Loucy (cell line): ENCODE measurements at regions not wholly inside any gene's neighbourhood (a gene's known extent, or its start where the extent isn't known, plus 50 kb on each side); places are given as distances from the start of the nearest gene placed in this dataset.

ENCODE experiments used
- H2AFZ ChIP-seq: fragments of 200-600 bp; sonication (generic); 2 replicates; pipeline ENCODE4 v1.6.0; 2016; ENCODE audit warnings: antibody characterized with exemption, mild to moderate bottlenecking, low read length, moderate library complexity
- H3F3A ChIP-seq: fragments of 200-600 bp; 2 replicates; pipeline ENCODE4 v1.6.0; 2016; ENCODE audit warnings: antibody characterized with exemption, low read depth, mild to moderate bottlenecking
- H3K27me3 ChIP-seq: fragments of 200-600 bp; sonication (generic); 2 replicates; pipeline ENCODE4 v1.6.1; 2014; ENCODE audit warnings: low read length, mild to moderate bottlenecking; ENCODE audit not compliant: insufficient read depth, poor library complexity, severe bottlenecking
- H3K36me3 ChIP-seq: fragments of 200-600 bp; sonication (generic); 2 replicates; pipeline ENCODE4 v1.6.1; 2016; ENCODE audit warnings: low read length; ENCODE audit not compliant: insufficient read depth
- H3K4me1 ChIP-seq: fragments of 200-600 bp; sonication (generic); 2 replicates; pipeline ENCODE4 v1.5.1; 2014; ENCODE audit warnings: low read length, mild to moderate bottlenecking; ENCODE audit not compliant: insufficient read depth, poor library complexity, severe bottlenecking
- H3K4me2 ChIP-seq: fragments of 200-600 bp; sonication (generic); 2 replicates; pipeline ENCODE4 v1.6.0; 2014; ENCODE audit warnings: antibody characterized with exemption, low read length, low read depth, mild to moderate bottlenecking; ENCODE audit not compliant: poor library complexity, severe bottlenecking
- H3K4me3 ChIP-seq: fragments of 200-600 bp; sonication (generic); 2 replicates; pipeline ENCODE4 v1.5.1; 2014; ENCODE audit warnings: low read length, mild to moderate bottlenecking, mixed read lengths; ENCODE audit not compliant: poor library complexity, severe bottlenecking
- H3K79me2 ChIP-seq: fragments of 200-600 bp; sonication (generic); 2 replicates; pipeline ENCODE4 v1.6.1; 2014; ENCODE audit warnings: low read length; ENCODE audit not compliant: insufficient read depth
- H3K9ac ChIP-seq: fragments of 200-600 bp; sonication (generic); 2 replicates; pipeline ENCODE4 v1.6.0; 2014; ENCODE audit warnings: mild to moderate bottlenecking, low read depth, low read length, moderate library complexity; ENCODE audit not compliant: poor library complexity, severe bottlenecking
- H3K9me2 ChIP-seq: fragments of 200-600 bp; sonication (generic); replicated peaks from 2 replicates; pipeline ENCODE4 v1.6.1; 2016; ENCODE audit warnings: low read depth, low read length, mixed read lengths
- H3K9me3 ChIP-seq: fragments of 200-600 bp; sonication (generic); 2 replicates; pipeline ENCODE4 v1.6.1; 2014; ENCODE audit warnings: mild to moderate bottlenecking, antibody characterized with exemption, low read length, low read depth; ENCODE audit not compliant: insufficient read depth
- H4K20me1 ChIP-seq: fragments of 200-600 bp; sonication (generic); 2 replicates; pipeline ENCODE4 v1.6.0; 2014; ENCODE audit warnings: antibody characterized with exemption, low read length, mild to moderate bottlenecking; ENCODE audit not compliant: insufficient read depth, poor library complexity, severe bottlenecking
- CTCF ChIP-seq: fragments of 200-600 bp; sonication (generic); conservative IDR thresholded peaks from 2 replicates; pipeline ENCODE4 v1.5.1; 2014; ENCODE audit warnings: mild to moderate bottlenecking, antibody characterized with exemption, low read length
- EZH2phosphoT487 ChIP-seq: fragments of 200-600 bp; IDR thresholded peaks from 2 replicates; pipeline ENCODE4 v1.6.1; 2018; ENCODE audit warnings: antibody characterized with exemption, mild to moderate bottlenecking, moderate library complexity, borderline replicate concordance

GRCh38 chr14:98544174-98544573, 727.8 kb downstream of the BCL11B start:
- Histone ChIP-seq H3F3A (no peaks in the 10 kb centered on the region), H3K4me3 (no peak overlapping the region), H3K4me1 (peaks cover 36% of the 10 kb centered on the region), H3K27me3 (no peaks in the 10 kb centered on the region), H2AFZ (no peak overlapping the region), H3K36me3 (no peaks in the 10 kb centered on the region), H3K9ac (no peak overlapping the region), H3K9me3 (no peaks in the 10 kb centered on the region), H4K20me1 (no peaks in the 10 kb centered on the region), H3K79me2 (no peaks in the 10 kb centered on the region), H3K4me2 (no peak overlapping the region), H3K9me2 (no peaks in the 10 kb centered on the region)
- no peak for TF ChIP-seq CTCF

GRCh38 chr14:98545181-98545580, 726.8 kb downstream of the BCL11B start:
- Histone ChIP-seq H3K36me3 (no peaks in the 10 kb centered on the region), H3K27me3 (no peaks in the 10 kb centered on the region), H4K20me1 (no peaks in the 10 kb centered on the region), H2AFZ (no peak overlapping the region), H3F3A (no peaks in the 10 kb centered on the region), H3K4me1 (peaks cover 36% of the 10 kb centered on the region), H3K9me3 (no peaks in the 10 kb centered on the region), H3K79me2 (no peaks in the 10 kb centered on the region), H3K4me3 (no peak overlapping the region), H3K4me2 (no peak overlapping the region), H3K9me2 (no peaks in the 10 kb centered on the region), H3K9ac (no peak overlapping the region)
- no peak for TF ChIP-seq EZH2phosphoT487
- no peak for TF ChIP-seq CTCF

GRCh38 chr14:98548071-98548686, 723.8 kb downstream of the BCL11B start:
- H3K4me2 ChIP-seq: no peak overlapping the region
- no peaks in the 10 kb centered on the region for H3K79me2 ChIP-seq
- no peak overlapping the region for H2AFZ ChIP-seq
- no peaks in the 10 kb centered on the region for H3K27me3 ChIP-seq
- no peaks in the 10 kb centered on the region for H3F3A ChIP-seq
- H3K4me3 ChIP-seq: no peak overlapping the region
- H3K9ac ChIP-seq: no peak overlapping the region
- TF ChIP-seq CTCF: no peak
- no peak for TF ChIP-seq EZH2phosphoT487
- H3K9me2 ChIP-seq: no peaks in the 10 kb centered on the region
- H3K4me1 ChIP-seq: peaks cover 27% of the 10 kb centered on the region
- no peaks in the 10 kb centered on the region for H4K20me1 ChIP-seq
- no peaks in the 10 kb centered on the region for H3K36me3 ChIP-seq
- H3K9me3 ChIP-seq: no peaks in the 10 kb centered on the region
